ENCODE measurements at regions not wholly inside any gene's neighbourhood (a gene's known extent, or its start where the extent isn't known, plus 50 kb on each side); places are given as distances from the start of the nearest gene placed in this dataset.

DNA sequence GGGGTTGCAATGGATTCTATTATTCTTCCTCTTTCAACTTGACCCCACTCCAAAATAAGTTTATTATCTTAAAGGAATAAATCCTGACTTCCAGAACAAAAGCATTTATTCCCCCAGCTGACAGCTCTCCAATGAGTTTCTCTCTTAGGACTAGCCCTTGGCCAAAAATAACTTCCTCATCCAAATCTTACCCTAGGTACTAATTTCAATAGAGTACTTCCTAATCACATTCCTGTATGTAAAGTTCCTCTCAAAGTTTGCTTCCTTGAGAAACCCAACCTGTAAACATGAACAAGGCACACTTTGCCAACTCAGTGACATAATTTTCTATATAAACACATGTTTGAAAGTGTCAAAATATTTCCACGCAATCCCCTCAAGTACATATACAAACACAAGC is 671.2 kb upstream of the GALNTL6 start:
- no peak for DNase-seq

- no peak for DNase-seq
Measured at GRCh38 chr4:171130256-171130801, 682.9 kb upstream of the GALNTL6 start.

GRCh38 chr4:171118091-171118490 is 695.1 kb upstream of the GALNTL6 start:
- DNase-seq, result no peak

DNA sequence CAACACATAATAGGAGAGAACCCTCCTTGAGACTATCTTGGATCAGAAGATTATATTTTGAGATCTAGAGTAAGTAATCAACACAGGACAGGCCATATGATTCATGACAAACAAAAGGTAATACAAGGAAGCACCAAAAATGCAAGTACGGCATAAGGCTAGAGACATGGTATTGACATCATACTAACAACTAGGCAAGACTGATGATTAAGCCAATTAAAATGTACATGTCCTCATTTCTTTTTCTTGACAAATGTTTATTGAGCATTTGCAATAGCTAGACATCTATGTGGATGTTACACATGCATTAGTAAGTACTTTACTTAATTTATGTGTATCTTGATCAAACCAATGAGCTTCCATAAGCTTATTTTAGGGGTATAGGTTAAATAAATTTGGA is 695.7 kb upstream of the GALNTL6 start:
- no peak for DNase-seq

DNA sequence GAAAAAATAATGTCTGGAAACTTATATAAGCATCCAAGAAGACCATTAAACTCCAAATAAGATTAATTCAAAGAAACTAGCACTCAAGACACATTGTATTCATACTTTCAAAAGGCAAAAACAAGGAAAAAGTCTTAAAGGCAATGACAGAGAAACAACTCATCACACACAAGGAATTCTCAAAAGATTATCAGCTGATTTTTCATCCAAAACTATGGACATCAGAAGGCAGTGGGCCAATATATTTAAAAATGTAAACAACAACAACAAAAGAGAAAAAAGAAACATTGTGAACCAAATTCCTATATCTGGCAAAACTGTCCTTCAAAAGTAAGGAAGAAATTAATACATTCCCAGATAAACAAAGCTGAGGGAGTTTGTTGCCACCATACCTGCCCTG is 711.4 kb upstream of the GALNTL6 start:
- DNase-seq, result no peak

DNA sequence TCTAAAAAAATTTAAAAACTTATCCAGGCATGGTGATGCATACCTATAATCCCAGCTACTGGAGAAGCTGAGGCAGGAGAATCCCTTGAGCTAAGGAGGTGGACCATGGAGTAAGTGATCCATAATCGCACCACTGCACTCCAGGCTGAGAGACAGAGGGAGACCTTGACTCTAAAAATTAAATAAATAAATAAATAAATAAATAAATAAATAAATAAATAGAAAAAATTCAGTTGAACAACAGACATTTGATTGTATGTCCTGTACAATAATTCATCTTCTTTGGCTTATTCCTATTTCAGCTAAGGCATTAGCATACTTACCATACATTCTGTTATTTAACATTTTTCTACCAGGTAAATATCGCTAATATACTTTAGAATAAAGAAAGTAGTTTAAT is 726.1 kb upstream of the GALNTL6 start:
- DNase-seq, result no peak

DNA sequence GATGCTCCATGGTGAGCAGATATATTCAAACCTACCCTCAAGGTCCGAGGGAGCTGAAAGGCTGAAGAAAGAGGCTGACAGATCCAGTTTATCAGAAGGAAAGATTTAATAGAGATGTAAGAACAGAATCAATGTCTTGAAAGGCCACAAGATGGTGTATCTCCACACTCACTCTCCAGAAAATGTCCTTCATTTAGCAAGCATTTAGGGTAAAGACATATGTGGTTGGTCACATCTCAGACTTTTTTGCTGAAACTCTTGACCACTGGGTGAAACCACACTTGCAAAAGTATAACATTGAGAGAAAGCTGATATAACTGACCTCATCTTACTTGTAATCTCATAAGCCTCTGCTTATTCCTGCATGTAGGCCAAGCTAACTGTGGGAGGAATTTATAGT is 745.8 kb upstream of the GALNTL6 start:
- DNase-seq, result no peak

GRCh38 chr4:171049380-171049779 is 763.8 kb upstream of the GALNTL6 start:
- no peak for DNase-seq

GRCh38 chr4:171042989-171043524 is 770.1 kb upstream of the GALNTL6 start:
- no peak for DNase-seq

GRCh38 chr4:171035909-171036308 is 777.3 kb upstream of the GALNTL6 start:
- no peak for DNase-seq

DNA sequence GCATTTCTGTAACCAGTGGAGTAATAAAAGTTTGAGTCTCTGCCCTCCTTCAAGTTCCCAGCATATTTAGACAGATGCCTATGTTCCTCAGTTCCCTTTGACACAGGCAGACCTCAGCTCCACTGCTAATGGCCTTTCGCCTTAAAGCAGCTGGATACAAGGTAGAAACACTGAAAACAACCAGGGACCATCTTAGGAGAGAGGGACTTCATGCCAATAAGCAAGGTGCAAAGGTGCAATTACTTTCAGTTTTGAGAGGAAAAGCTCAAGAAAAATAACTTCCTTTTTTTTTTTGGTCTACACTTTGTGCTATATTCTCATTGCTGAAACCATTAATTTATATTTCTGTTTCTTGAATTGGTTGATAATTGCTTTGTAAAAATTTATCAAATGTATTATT is 781.9 kb upstream of the GALNTL6 start:
- no peak for DNase-seq

DNA sequence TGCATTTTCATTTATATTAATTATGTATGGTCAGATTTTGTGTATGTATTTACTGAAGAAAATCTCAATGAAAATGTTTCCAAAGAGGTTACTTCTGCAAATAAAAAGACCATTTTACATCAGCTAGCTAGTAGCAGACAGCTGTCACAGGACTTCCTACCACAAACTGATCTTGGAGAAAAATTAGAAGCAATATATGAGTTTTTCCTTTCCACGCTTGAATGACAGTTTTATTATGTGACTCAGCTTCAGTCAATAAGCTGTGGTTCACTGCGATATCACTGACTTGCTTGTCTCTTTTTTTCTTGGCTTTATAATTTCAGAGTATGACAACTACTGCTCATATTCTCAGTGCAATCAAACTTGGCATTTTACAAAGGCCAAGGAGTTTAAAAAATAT is 787.4 kb upstream of the GALNTL6 start:
- DNase-seq, result no peak

DNA sequence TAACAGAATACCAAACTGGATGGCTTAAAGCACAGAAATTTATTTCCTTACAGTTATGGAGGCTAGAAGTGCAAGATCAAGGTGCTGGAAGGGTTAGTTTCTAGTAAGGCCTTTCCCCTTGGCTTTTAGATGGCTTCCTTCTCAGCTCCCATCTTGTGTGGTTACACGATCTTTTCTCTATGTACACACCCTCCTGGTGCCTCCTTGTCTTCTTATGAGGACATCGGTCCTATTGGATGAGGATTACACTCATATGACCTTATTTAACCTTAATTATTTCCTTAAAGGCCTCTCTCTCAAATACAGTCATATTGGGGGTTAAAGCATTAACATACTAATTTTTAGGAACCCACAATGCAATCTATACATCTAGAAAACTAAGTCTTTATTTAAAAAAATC is 787.9 kb upstream of the GALNTL6 start:
- DNase-seq, result no peak

GRCh38 chr4:171024720-171025303 is 788.4 kb upstream of the GALNTL6 start:
- DNase-seq, result no peak

DNA sequence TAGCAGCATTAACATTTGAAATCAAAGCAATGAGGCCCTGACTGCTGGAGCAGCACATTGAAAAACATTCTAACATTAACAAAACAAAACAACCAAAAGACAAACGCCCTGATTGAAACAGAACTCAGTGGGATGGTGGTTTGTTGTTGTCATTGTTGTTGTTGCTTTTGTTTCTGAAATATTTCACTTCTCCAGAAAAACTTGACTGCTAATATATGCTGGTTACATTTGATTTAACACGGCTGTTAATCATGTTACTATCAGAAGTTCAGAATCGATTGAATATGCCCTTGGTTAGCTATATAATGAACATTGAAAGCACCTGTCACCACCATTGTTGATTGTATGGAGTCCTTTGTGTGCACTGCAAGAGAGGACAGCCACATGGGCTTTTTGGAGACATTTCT is 790.4 kb upstream of the GALNTL6 start:
- no peak for DNase-seq

DNA sequence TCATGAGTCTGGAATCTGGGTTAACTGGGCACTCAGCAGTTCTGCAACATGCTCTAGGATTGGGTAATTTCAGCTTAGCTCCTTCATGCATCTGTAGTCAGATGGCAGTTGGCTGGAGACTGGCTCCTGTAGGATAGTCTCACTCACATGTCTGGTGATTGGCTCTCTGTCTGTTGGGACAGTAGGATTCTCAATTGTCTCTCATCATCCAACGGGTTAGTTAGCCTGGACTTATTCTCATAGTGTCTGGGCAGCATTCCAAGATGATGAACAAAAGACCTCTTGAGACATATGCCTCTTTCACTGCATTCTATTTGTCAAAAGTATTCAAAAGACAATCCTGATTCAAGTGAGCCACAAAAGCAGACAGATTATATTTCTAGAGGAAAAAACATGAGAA is 795.6 kb upstream of the GALNTL6 start:
- DNase-seq, result no peak

- DNase-seq, result no peak
Measured at GRCh38 chr4:171016145-171016544, 797.1 kb upstream of the GALNTL6 start.

DNA sequence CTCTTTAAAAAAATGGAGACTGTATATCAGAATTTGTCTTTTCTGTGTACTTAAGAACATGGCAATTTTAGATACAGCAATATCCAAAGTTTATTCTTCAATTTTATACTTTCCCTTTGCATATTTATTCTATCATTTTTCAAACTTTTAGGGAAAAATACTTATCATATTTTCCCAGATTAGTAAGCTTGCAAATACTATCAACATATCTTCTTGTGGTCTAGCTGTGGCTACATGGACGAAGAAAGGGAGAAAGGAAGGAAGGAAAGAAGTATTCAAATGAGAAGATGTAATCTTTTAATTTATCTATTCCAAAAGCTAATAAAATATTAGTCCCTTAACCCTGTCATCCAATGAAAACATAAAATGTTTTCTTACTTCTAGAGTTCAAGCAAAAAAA is 797.8 kb upstream of the GALNTL6 start:
- no peak for DNase-seq

GRCh38 chr4:171007618-171008390 is 805.4 kb upstream of the GALNTL6 start:
- DNase-seq, result no peak

GRCh38 chr4:171002246-171002645 is 811.0 kb upstream of the GALNTL6 start:
- DNase-seq, result no peak

DNA sequence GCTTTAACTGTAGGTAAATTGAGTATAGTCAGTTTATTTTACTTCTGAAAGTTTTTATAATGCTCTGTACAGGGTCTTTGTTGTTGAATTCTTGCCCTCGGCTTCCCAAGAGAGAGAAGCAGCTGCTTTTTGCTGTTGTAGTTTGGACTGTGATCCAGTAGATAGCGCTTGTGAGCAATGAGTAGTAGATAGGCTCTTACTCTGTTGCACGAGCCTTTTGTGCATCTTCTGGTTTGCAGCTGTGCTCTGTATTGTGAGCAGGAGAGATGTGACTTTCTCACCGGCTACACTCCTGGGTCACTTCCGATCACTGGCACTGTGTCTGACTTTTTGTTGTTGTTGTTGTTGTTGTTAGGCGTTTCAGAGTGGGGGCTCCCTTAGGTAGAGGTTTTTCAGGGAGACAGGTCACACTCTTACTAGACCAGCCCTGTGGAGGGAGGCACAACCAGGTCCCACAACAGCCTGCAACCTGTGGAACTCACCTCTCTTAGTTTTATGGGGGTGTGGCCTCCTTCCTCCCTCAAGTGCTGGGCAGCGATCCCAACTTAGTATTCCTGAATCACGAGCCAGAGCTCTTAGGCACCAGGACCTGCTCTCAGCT is 822.1 kb upstream of the GALNTL6 start:
- DNase-seq, result no peak

DNA sequence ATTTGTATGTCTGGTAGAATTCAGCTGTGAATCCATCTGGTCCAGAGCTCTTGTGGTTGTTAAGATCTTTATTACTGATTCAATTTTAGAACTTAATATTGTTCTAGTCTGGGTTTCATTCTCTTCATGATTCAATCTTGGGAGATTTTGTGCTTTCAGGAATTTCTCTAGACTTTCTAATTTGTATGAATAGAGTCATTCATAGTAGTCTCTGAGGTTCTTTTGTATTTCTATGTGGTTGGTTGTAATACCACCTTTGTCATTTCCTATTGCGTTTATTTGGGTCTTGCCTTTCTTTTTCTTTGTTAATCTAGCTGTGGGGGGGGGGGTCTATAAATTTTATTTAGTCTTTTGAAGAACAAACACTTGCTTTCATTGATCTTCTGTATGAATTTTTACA is 824.8 kb upstream of the GALNTL6 start:
- no peak for DNase-seq

DNA sequence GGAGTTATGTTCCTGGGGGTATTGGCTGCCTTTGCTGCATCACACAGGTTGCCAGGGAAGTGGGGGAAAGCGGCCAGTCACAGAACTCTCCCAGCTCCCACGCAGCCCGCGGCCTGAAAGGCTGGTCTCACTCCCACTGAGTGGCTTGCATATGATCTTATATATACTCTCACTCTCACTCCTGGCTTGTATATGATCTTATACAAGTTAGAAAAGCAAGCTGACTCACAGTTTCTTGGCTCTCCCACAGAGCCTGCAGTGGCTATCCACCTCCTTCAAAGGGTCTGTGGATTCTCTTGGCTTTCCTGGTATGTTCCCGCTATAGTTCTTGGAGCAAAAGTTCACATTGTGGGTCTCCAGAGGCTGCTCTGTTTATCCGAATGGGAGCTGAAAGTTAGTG is 833.5 kb upstream of the GALNTL6 start:
- DNase-seq, result no peak

DNA sequence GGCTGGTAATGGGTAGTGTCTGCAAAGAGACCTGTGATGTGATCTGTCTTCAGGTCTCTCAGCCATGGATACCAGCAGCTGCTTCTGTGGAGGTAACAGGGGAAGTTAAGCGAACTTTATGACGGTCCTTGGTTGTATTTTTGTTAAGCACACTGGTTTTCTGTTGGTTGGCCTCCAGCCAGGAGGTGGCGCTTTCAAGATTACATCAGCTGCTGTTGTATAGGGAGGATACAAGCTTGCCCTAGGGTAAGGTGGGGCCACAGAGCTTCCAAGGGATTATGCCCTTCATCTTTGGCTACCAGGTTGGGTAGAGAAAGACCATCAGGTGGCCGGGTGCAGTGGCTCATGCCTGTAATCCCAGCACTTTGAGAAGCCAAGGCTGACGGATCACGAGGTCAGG is 834.2 kb upstream of the GALNTL6 start:
- no peak for DNase-seq

Data from NCI-H1436 treated with DMSO at 0.1 percent for 48 hours (cell line).